Calu3 (cell line): ENCODE measurements at regions not wholly inside any gene's neighbourhood (a gene's known extent, or its start where the extent isn't known, plus 50 kb on each side); places are given as distances from the start of the nearest gene placed in this dataset.

Source experiments
- BruUV-seq: library from RNA; stranded (reverse); fragments of 400-500 nt; replicated peaks from 2 replicates; lab custom pipeline; 2021; lab: Mats Ljungman, UMichigan
- CTCF ChIA-PET: fragments of 300-600 bp; sonication (Branson Sonifier 250); formaldehyde crosslinking; loops from one replicate; lab custom pipeline; 2022; ENCODE audit warnings: antibody characterized with exemption; lab: Charles Lee
- DNase-seq: peaks from one replicate; pipeline ENCODE4 v3.0.0; 2022
- H3K27ac Mint-ChIP-seq: one replicate; pipeline ENCODE4 v1.8.0; 2022; ENCODE audit warnings: mixed read lengths; ENCODE audit not compliant: unreplicated experiment
- H3K27me3 Mint-ChIP-seq: one replicate; pipeline ENCODE4 v1.8.0; 2022; ENCODE audit warnings: mixed read lengths; ENCODE audit not compliant: unreplicated experiment
- H3K36me3 Mint-ChIP-seq: one replicate; pipeline ENCODE4 v1.8.0; 2022; ENCODE audit warnings: mild to moderate bottlenecking, moderate library complexity, mixed read lengths; ENCODE audit not compliant: insufficient read depth, unreplicated experiment
- H3K4me1 Mint-ChIP-seq: one replicate; pipeline ENCODE4 v1.8.0; 2022; ENCODE audit warnings: mild to moderate bottlenecking, low read depth, mixed read lengths; ENCODE audit not compliant: unreplicated experiment
- H3K4me3 Mint-ChIP-seq: one replicate; pipeline ENCODE4 v1.8.0; 2022; ENCODE audit warnings: mild to moderate bottlenecking, low read depth, moderate library complexity, mixed read lengths; ENCODE audit not compliant: unreplicated experiment
- H3K9me3 Mint-ChIP-seq: one replicate; pipeline ENCODE4 v1.8.0; 2022; ENCODE audit warnings: low read depth, mixed read lengths; ENCODE audit not compliant: unreplicated experiment
- intact Hi-C: fragments of 100-400 bp; cut with micrococcal nuclease; formaldehyde crosslinking; loops from one replicate; pipeline ENCODE4 v1.10.0; 2022; ENCODE audit not compliant: unreplicated experiment
- TF ChIP-seq, protein P1 (sequence below): fragments of 200-600 bp; IDR thresholded peaks from one replicate; pipeline ENCODE4 v1.8.0; 2022; ENCODE audit warnings: antibody characterized with exemption; ENCODE audit not compliant: unreplicated experiment

DNA sequence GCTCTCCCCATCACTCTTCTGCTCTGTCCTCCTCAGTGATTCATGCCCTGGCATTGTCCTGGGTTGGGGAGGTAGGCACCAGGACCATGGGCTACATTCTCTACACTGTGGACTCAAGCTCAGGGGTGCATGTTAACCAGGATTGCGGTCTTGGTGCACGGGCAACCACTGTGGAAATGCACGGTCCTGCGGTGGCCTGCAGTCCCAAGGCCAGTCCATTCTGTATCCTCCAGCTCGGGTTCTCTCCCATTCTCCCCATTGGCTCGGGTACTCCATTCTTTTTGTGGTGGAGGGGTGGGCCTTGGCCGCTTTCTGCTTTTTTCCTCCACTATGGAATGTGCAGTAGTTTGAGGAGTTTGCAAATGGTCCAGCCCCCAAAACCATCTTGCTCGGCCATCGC lies 215.0 kb upstream of the MYT1L start:
- Mint-ChIP-seq H3K4me3 (no peak overlapping the region), H3K27me3 (no peaks in the 10 kb centered on the region), H3K27ac (no peak overlapping the region), H3K9me3 (peaks cover 27% of the 10 kb centered on the region), H3K4me1 (no peaks in the 10 kb centered on the region), H3K36me3 (peaks cover 6% of the 10 kb centered on the region)
- intact Hi-C loops: no loop called here
- no peak for DNase-seq
- TF ChIP-seq, protein P1, sequence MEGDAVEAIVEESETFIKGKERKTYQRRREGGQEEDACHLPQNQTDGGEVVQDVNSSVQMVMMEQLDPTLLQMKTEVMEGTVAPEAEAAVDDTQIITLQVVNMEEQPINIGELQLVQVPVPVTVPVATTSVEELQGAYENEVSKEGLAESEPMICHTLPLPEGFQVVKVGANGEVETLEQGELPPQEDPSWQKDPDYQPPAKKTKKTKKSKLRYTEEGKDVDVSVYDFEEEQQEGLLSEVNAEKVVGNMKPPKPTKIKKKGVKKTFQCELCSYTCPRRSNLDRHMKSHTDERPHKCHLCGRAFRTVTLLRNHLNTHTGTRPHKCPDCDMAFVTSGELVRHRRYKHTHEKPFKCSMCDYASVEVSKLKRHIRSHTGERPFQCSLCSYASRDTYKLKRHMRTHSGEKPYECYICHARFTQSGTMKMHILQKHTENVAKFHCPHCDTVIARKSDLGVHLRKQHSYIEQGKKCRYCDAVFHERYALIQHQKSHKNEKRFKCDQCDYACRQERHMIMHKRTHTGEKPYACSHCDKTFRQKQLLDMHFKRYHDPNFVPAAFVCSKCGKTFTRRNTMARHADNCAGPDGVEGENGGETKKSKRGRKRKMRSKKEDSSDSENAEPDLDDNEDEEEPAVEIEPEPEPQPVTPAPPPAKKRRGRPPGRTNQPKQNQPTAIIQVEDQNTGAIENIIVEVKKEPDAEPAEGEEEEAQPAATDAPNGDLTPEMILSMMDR: no peak
- CTCF ChIA-PET: no interaction called here
- BruUV-seq: no TSS peak

GRCh38 chr2:2542966-2543611 lies 212.0 kb upstream of the MYT1L start:
- no peaks in the 10 kb centered on the region for H3K27me3 Mint-ChIP-seq
- H3K27ac Mint-ChIP-seq: no peak overlapping the region
- CTCF ChIA-PET: no interaction called here
- H3K36me3 Mint-ChIP-seq: no peaks in the 10 kb centered on the region
- BruUV-seq: no TSS peak
- no peak for DNase-seq
- TF ChIP-seq, protein P1: no peak
- peaks cover 21% of the 10 kb centered on the region for H3K9me3 Mint-ChIP-seq
- no peaks in the 10 kb centered on the region for H3K4me1 Mint-ChIP-seq
- intact Hi-C loops: no loop called here
- no peak overlapping the region for H3K4me3 Mint-ChIP-seq

- Mint-ChIP-seq H3K27me3 (no peaks in the 10 kb centered on the region), H3K27ac (no peak overlapping the region), H3K36me3 (no peaks in the 10 kb centered on the region), H3K4me1 (no peaks in the 10 kb centered on the region), H3K4me3 (no peak overlapping the region), H3K9me3 (peaks cover 23% of the 10 kb centered on the region)
- TF ChIP-seq, protein P1: no peak
- no TSS peak for BruUV-seq
- no peak for DNase-seq
- CTCF ChIA-PET: no interaction called here
- intact Hi-C loops: no loop called here
Measured at GRCh38 chr2:2542316-2542715, 211.2 kb upstream of the MYT1L start.

DNA sequence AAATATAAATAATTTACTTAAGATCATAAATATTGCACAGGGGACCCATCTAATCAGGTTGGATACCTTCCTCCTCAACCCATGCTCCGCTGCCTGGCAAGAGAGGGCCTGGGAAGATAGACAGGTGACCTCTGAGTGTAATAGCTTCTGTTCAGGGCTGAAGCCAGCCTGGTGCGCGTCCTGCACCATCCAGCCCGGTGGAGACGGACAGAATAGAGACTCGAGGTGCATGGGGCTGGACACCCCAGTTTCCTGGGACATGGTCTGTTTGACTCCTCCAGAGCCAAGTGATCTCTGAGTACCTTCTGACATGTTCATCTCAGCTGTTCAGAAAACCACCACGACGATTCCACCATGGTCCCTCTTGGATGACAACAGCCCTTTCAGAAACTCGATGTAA lies 209.3 kb upstream of the MYT1L start:
- intact Hi-C loops: no loop called here
- BruUV-seq: no TSS peak
- no peaks in the 10 kb centered on the region for H3K4me1 Mint-ChIP-seq
- peaks cover 23% of the 10 kb centered on the region for H3K9me3 Mint-ChIP-seq
- H3K27me3 Mint-ChIP-seq: no peaks in the 10 kb centered on the region
- TF ChIP-seq, protein P1: no peak
- DNase-seq: no peak
- H3K36me3 Mint-ChIP-seq: no peaks in the 10 kb centered on the region
- H3K27ac Mint-ChIP-seq: no peak overlapping the region
- CTCF ChIA-PET: no interaction called here
- H3K4me3 Mint-ChIP-seq: no peak overlapping the region
